Activated CD8-positive, alpha-beta T cell treated with anti-CD3 and anti-CD28 coated beads for 36 hours (primary cell): ENCODE measurements at regions not wholly inside any gene's neighbourhood (a gene's known extent, or its start where the extent isn't known, plus 50 kb on each side); places are given as distances from the start of the nearest gene placed in this dataset.

Experiments
- ATAC-seq: fragments of 200-7000 bp; cut with Tn5 transposase; one replicate; pipeline ENCODE4 v1.10.0; 2021; ENCODE audit warnings: mild to moderate bottlenecking, moderate library complexity
- CTCF ChIA-PET: fragments of 350-600 bp; sonication (Branson Sonifier 250); formaldehyde crosslinking; loops from one replicate; lab custom pipeline; 2021; ENCODE audit warnings: antibody characterized with exemption; lab: Charles Lee
- POLR2A ChIA-PET: fragments of 350-600 bp; sonication (Branson Sonifier 250); formaldehyde crosslinking; loops from one replicate; lab custom pipeline; 2021; ENCODE audit warnings: antibody characterized with exemption; lab: Charles Lee
- DNase-seq: peaks from one replicate; pipeline ENCODE4 v3.0.0-alpha.2; 2020
- H3K27ac Mint-ChIP-seq: one replicate; pipeline ENCODE4 v1.8.0; 2021; ENCODE audit warnings: mild to moderate bottlenecking, mixed read lengths
- H3K27me3 Mint-ChIP-seq: one replicate; pipeline ENCODE4 v1.8.0; 2021; ENCODE audit warnings: mixed read lengths
- H3K36me3 Mint-ChIP-seq: one replicate; pipeline ENCODE4 v1.8.0; 2021; ENCODE audit warnings: low read depth, mixed read lengths
- H3K4me1 Mint-ChIP-seq: one replicate; pipeline ENCODE4 v1.8.0; 2021; ENCODE audit warnings: low read depth, mixed read lengths
- H3K4me3 Mint-ChIP-seq: one replicate; pipeline ENCODE4 v1.8.0; 2021; ENCODE audit warnings: mild to moderate bottlenecking, moderate library complexity, mixed read lengths
- H3K9me3 Mint-ChIP-seq: one replicate; pipeline ENCODE4 v1.8.0; 2021; ENCODE audit warnings: mixed read lengths
- CTCF ChIP-seq: fragments of 200-600 bp; IDR thresholded peaks from one replicate; pipeline ENCODE4 v1.8.0; 2022; ENCODE audit warnings: antibody characterized with exemption, mild to moderate bottlenecking
- intact Hi-C: fragments of 100-400 bp; cut with micrococcal nuclease; formaldehyde crosslinking; loops from one replicate; pipeline ENCODE4 v1.10.0; 2022

DNA sequence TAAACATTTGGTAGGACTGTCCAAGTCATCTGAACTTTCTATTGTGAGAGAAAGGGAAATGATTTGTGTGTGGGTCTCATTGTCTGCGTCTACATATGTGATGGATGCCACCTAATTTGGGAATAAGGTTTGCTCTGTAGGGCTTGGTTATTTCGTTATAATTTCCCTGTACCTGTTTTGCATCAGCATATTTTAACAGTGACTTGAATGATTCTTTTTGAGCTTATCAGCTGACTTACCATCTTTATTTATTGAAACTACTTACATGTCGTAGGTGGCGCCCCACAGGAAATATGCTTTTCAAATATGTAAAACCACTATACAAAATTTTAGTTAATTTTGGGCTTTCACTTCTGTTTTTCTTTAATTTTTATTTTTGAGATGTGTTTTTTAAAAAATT is 56.5 kb upstream of the BCAT1 start:
- intact Hi-C loops, result no loop called here
- no peak for TF ChIP-seq CTCF
- CTCF ChIA-PET, result interaction anchor here (0.8 to 0.9 kb wide), 2 partner anchors 14 to 45 kb away, joined by 3 read pairs; no protein-coding TSS in a partner anchor

GRCh38 chr12:25004447-25004846 is 55.5 kb upstream of the BCAT1 start:
- DNase-seq, result no peak
- Mint-ChIP-seq H3K27ac (no peak overlapping the region), H3K27me3 (no peaks in the 10 kb centered on the region), H3K4me3 (no peak overlapping the region), H3K36me3 (no peaks in the 10 kb centered on the region), H3K4me1 (no peaks in the 10 kb centered on the region), H3K9me3 (no peaks in the 10 kb centered on the region)
- ChIA-PET POLR2A (no interaction called here), CTCF (interaction anchor here (0.9 to 1.0 kb wide), 2 partner anchors 13 kb away, joined by 3 read pairs; no protein-coding TSS in a partner anchor)
- no peak for TF ChIP-seq CTCF
- intact Hi-C loops, result no loop called here
- no peak for ATAC-seq

More for the DNA sequence above, 56.5 kb upstream of the BCAT1 start:
- DNase-seq (no peak), ATAC-seq (no peak)
- no peaks in the 10 kb centered on the region for H3K36me3 Mint-ChIP-seq
- H3K27me3 Mint-ChIP-seq, result no peaks in the 10 kb centered on the region
- H3K27ac Mint-ChIP-seq, result no peak overlapping the region
- no peak overlapping the region for H3K4me3 Mint-ChIP-seq
- POLR2A ChIA-PET, result no interaction called here
- peaks cover 2% of the 10 kb centered on the region for H3K4me1 Mint-ChIP-seq
- no peaks in the 10 kb centered on the region for H3K9me3 Mint-ChIP-seq

DNA sequence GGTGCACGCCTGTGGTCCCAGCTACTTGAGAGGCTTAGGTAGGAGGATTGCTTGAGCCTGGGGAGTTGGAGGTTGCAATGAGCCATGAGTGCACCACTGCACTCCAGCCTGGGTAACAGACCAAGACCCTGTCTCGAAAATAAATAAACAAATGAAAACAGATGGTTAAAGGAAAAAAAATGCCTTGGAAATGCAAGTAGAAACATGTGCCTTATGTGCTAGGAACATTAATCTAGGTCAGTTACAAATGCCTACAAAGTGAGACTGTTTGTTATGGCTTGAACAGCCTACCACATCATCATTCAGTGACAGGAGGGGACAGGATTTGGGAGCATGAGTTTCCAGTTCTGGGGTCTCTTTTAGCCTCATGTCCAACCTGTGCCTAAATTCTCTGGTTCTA is 52.4 kb upstream of the BCAT1 start:
- Mint-ChIP-seq H3K27me3 (no peaks in the 10 kb centered on the region), H3K4me1 (peaks cover 16% of the 10 kb centered on the region), H3K27ac (no peak overlapping the region), H3K4me3 (no peak overlapping the region), H3K9me3 (no peaks in the 10 kb centered on the region), H3K36me3 (no peaks in the 10 kb centered on the region)
- POLR2A ChIA-PET, result no interaction called here
- no peak for DNase-seq
- intact Hi-C loops, result no loop called here
- no peak for ATAC-seq
- CTCF ChIA-PET, result interaction anchor here (0.8 to 1.2 kb wide), 3 partner anchors 10 to 154 kb away, joined by 3 to 4 read pairs (median 3); no protein-coding TSS in a partner anchor
- TF ChIP-seq CTCF, result no peak
